Superior temporal gyrus (tissue), 1 donor: ENCODE measurements at regions not wholly inside any gene's neighbourhood (a gene's known extent, or its start where the extent isn't known, plus 50 kb on each side); places are given as distances from the start of the nearest gene placed in this dataset.
"Not testable (repeated sequence)": the region's sequence is repeated elsewhere in the genome, so short reads cannot be mapped to it uniquely, and the experiment has no call there.

Experiments used
- DNase-seq: peaks from one replicate; pipeline ENCODE4 v3.0.0-alpha.2; 2016; ENCODE audit errors: extremely low spot score

GRCh38 chrX:27404366-27404765, 58.8 kb downstream of the PPP4R3C start:
- no peak for DNase-seq

GRCh38 chrX:27399146-27399456, 64.0 kb downstream of the PPP4R3C start:
- no peak for DNase-seq

- DNase-seq, result no peak
These were observed 71.5 kb downstream of the PPP4R3C start for GRCh38 chrX:27391623-27392022.

- DNase-seq, result no peak
These were observed 81.7 kb downstream of the PPP4R3C start for GRCh38 chrX:27381419-27381818.

GRCh38 chrX:27380163-27380845, 82.8 kb downstream of the PPP4R3C start:
- DNase-seq, result no peak

GRCh38 chrX:27354021-27354420, 109.1 kb downstream of the PPP4R3C start:
- no peak for DNase-seq

GRCh38 chrX:27350476-27350875, 112.7 kb downstream of the PPP4R3C start:
- no peak for DNase-seq

GRCh38 chrX:27336466-27337091, 126.6 kb downstream of the PPP4R3C start:
- DNase-seq, result peak; percentile 19

- no peak for DNase-seq
These were observed 141.5 kb downstream of the PPP4R3C start for GRCh38 chrX:27321632-27322031.

GRCh38 chrX:27309406-27309805, 153.7 kb downstream of the PPP4R3C start:
- no peak for DNase-seq

GRCh38 chrX:27307546-27307945, 155.6 kb downstream of the PPP4R3C start:
- no peak for DNase-seq

GRCh38 chrX:27292552-27292951, 170.6 kb downstream of the PPP4R3C start:
- DNase-seq, result not testable (repeated sequence)

- no peak for DNase-seq
These were observed 186.4 kb downstream of the PPP4R3C start for GRCh38 chrX:27276751-27277150.

- no peak for DNase-seq
These were observed 208.5 kb downstream of the PPP4R3C start for GRCh38 chrX:27254656-27255055.

GRCh38 chrX:27251369-27251768, 211.8 kb downstream of the PPP4R3C start:
- DNase-seq, result no peak

GRCh38 chrX:27242581-27242980, 220.6 kb downstream of the PPP4R3C start:
- no peak for DNase-seq

GRCh38 chrX:27241981-27242380, 221.2 kb downstream of the PPP4R3C start:
- no peak for DNase-seq

GRCh38 chrX:27240042-27240441, 223.1 kb downstream of the PPP4R3C start:
- not testable (repeated sequence) for DNase-seq

GRCh38 chrX:27236681-27237080, 226.5 kb downstream of the PPP4R3C start:
- DNase-seq, result no peak

GRCh38 chrX:27229721-27230120, 233.4 kb downstream of the PPP4R3C start:
- DNase-seq, result no peak

- no peak for DNase-seq
These were observed 240.5 kb downstream of the PPP4R3C start for GRCh38 chrX:27222661-27223060.

- DNase-seq, result peak; percentile 12
These were observed 276.5 kb downstream of the PPP4R3C start for GRCh38 chrX:27186671-27187070.

GRCh38 chrX:27163236-27163635, 299.9 kb downstream of the PPP4R3C start:
- DNase-seq, result no peak

- no peak for DNase-seq
These were observed 300.6 kb downstream of the PPP4R3C start for GRCh38 chrX:27162496-27162895.
